ENCODE measurements at regions not wholly inside any gene's neighbourhood (a gene's known extent, or its start where the extent isn't known, plus 50 kb on each side); places are given as distances from the start of the nearest gene placed in this dataset.

DNA sequence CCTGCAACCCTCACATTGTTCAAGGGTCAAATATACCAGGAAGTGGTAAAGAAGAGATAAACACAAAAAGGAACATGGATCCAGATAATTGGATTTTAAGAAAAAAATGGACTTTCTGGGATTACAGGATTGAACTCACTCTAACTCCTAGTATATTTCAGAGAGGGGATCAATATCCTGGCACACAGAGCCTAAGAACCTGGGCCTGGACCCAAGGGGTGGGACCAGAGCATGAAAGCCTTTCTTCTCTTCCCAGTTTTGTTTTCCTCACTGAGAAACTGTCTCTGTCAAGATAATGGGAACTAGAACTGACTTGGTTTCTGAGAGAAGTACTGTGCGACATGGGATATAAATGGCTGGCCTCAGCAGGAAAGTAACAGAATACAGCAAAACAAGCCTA is 422.8 kb upstream of the STXBP6 start:
- no peak for DNase-seq
- no peaks in the 10 kb centered on the region for H3K79me2 ChIP-seq (ENCODE audit: insufficient read depth, low read length)
- no peak overlapping the region for H4K91ac ChIP-seq (ENCODE audit: insufficient read length, low read depth, low read length)
- H2BK15ac ChIP-seq (ENCODE audit: low read depth, low read length), result no peak overlapping the region
- no peak overlapping the region for H3T11ph ChIP-seq (ENCODE audit: low read length)
- no peak overlapping the region for H2BK5ac ChIP-seq (ENCODE audit: insufficient read length, low read length)
- no CpG with 5 or more reads among the region's 1 CpG for WGBS (ENCODE audit: extremely low coverage, insufficient read length, low lambda C conversion rate)
- H3K79me1 ChIP-seq (ENCODE audit: insufficient read depth, low read depth, low read length, poor library complexity, severe bottlenecking), result no peaks in the 10 kb centered on the region
- H2AK5ac ChIP-seq (ENCODE audit: insufficient read length, low read length), result no peak overlapping the region
- H3K9me3 ChIP-seq (ENCODE audit: control insufficient read depth, low read depth, low read length), result no peaks in the 10 kb centered on the region
- H3K56ac ChIP-seq (ENCODE audit: insufficient read length, low read depth, low read length), result no peak overlapping the region
- no peak overlapping the region for H3K27ac ChIP-seq (ENCODE audit: insufficient read length, low read depth, low read length)
- H3K27me3 ChIP-seq (ENCODE audit: insufficient read depth, low read length), result no peaks in the 10 kb centered on the region
- H2BK12ac ChIP-seq (ENCODE audit: insufficient read length, low read depth, low read length), result no peak overlapping the region
- Mint-ChIP-seq H3K27ac (no peak overlapping the region), H3K4me3 (no peak overlapping the region), H3K36me3 (ENCODE audit: insufficient read depth in 1 of 3, low read depth in 3 of 3) (no peaks in the 10 kb centered on the region), H3K4me1 (0 out of 4 replicates have a peak, but pooled peaks cover 0 to 2% of the 10 kb centered on the region in 2 experiments), H3K27me3 (ENCODE audit: low read depth) (no peaks in the 10 kb centered on the region), H3K9me3 (no peaks in the 10 kb centered on the region)
- H3K4ac ChIP-seq (ENCODE audit: low read depth, low read length), result no peak overlapping the region
- no peak overlapping the region for H2BK20ac ChIP-seq (ENCODE audit: low read depth, low read length, poor library complexity, severe bottlenecking)
- no peaks in the 10 kb centered on the region for H3K4me1 ChIP-seq (ENCODE audit: insufficient read depth, low read length)
- H3K23me2 ChIP-seq (ENCODE audit: insufficient read length, low read depth, low read length, poor library complexity, severe bottlenecking), result no peaks in the 10 kb centered on the region
- no peak overlapping the region for H3K9ac ChIP-seq (ENCODE audit: extremely low read depth, insufficient read length, low read length)
- TF ChIP-seq, protein P1, sequence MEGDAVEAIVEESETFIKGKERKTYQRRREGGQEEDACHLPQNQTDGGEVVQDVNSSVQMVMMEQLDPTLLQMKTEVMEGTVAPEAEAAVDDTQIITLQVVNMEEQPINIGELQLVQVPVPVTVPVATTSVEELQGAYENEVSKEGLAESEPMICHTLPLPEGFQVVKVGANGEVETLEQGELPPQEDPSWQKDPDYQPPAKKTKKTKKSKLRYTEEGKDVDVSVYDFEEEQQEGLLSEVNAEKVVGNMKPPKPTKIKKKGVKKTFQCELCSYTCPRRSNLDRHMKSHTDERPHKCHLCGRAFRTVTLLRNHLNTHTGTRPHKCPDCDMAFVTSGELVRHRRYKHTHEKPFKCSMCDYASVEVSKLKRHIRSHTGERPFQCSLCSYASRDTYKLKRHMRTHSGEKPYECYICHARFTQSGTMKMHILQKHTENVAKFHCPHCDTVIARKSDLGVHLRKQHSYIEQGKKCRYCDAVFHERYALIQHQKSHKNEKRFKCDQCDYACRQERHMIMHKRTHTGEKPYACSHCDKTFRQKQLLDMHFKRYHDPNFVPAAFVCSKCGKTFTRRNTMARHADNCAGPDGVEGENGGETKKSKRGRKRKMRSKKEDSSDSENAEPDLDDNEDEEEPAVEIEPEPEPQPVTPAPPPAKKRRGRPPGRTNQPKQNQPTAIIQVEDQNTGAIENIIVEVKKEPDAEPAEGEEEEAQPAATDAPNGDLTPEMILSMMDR (conservative IDR thresholded peaks at IDR 0.05), result no peak
- no peaks in the 10 kb centered on the region for H4K20me1 ChIP-seq (ENCODE audit: control insufficient read depth, insufficient read depth, insufficient read length)
- no peak overlapping the region for H3K4me2 ChIP-seq (ENCODE audit: insufficient read depth, insufficient read length, low read length)
- no peak overlapping the region for H3K23ac ChIP-seq (ENCODE audit: insufficient read length, low read depth, low read length)
- no peak overlapping the region for H3K14ac ChIP-seq (ENCODE audit: insufficient read depth, low read length)
- no peak overlapping the region for H2BK120ac ChIP-seq (ENCODE audit: low read depth, low read length, poor library complexity, severe bottlenecking)
- no peak overlapping the region for H4K8ac ChIP-seq (replicated peaks; ENCODE audit: insufficient read length, low read depth, low read length)
- H4K5ac ChIP-seq (ENCODE audit: insufficient read length, low read depth, low read length), result no peak overlapping the region
- no peak overlapping the region for H2AFZ ChIP-seq (ENCODE audit: low read length)
- no peak overlapping the region for H3K18ac ChIP-seq (ENCODE audit: insufficient read length, low read depth, low read length)
